ENCODE measurements at regions not wholly inside any gene's neighbourhood (a gene's known extent, or its start where the extent isn't known, plus 50 kb on each side); places are given as distances from the start of the nearest gene placed in this dataset.

GRCh38 chr7:94228223-94228622 lies 166.5 kb upstream of the COL1A2 start:
- TF ChIP-seq CTCF (IDR thresholded peaks at IDR 0.05), result no peak
- TF ChIP-seq POLR2A (IDR thresholded peaks at IDR 0.05), result no peak
